Upper lobe of right lung (tissue), 1 donor: ENCODE measurements at regions not wholly inside any gene's neighbourhood (a gene's known extent, or its start where the extent isn't known, plus 50 kb on each side); places are given as distances from the start of the nearest gene placed in this dataset.
A peak's percentile ranks its signal among the peaks of the same experiment; 100 is the strongest.

Experiments used
- ATAC-seq: fragments of 200-7000 bp; cut with Tn5 transposase; one replicate; pipeline ENCODE4 v1.9.1; 2020; ENCODE audit warnings: mild to moderate bottlenecking, moderate library complexity
- DNase-seq: peaks from one replicate; pipeline ENCODE4 v3.0.0-alpha.2; 2020
- H3K27ac ChIP-seq: fragments of 200-600 bp; one replicate; pipeline ENCODE4 v1.8.0; 2022
- H3K27me3 ChIP-seq: fragments of 200-600 bp; one replicate; pipeline ENCODE4 v1.8.0; 2022; ENCODE audit warnings: mild to moderate bottlenecking
- H3K36me3 ChIP-seq: fragments of 200-600 bp; one replicate; pipeline ENCODE4 v1.8.0; 2022
- H3K4me1 ChIP-seq: fragments of 200-600 bp; one replicate; pipeline ENCODE4 v1.8.0; 2022
- H3K4me3 ChIP-seq: fragments of 200-600 bp; one replicate; pipeline ENCODE4 v1.8.0; 2022; ENCODE audit warnings: mild to moderate bottlenecking
- H3K9me3 ChIP-seq: fragments of 200-600 bp; one replicate; pipeline ENCODE4 v1.8.0; 2022
- CTCF ChIP-seq: fragments of 200-600 bp; IDR thresholded peaks from one replicate; pipeline ENCODE4 v1.8.0; 2022; ENCODE audit warnings: antibody characterized with exemption
- intact Hi-C: fragments of 100-400 bp; cut with DNase I; formaldehyde crosslinking; loops from one replicate; pipeline ENCODE4 v1.11.0; 2022
- donor health status: DM: no; HTN: yes; CAD: no; lungs with severe emphysema.

- no peak for TF ChIP-seq CTCF
- Histone ChIP-seq H3K4me1 (no peaks in the 10 kb centered on the region), H3K36me3 (no peaks in the 10 kb centered on the region), H3K4me3 (no peak overlapping the region), H3K27ac (no peak overlapping the region), H3K9me3 (no peaks in the 10 kb centered on the region), H3K27me3 (no peaks in the 10 kb centered on the region)
- intact Hi-C loops = no loop called here
- no peak for ATAC-seq
- DNase-seq = no peak
These were observed 99.2 kb upstream of the GNAQ start for GRCh38 chr9:78130853-78131252.

GRCh38 chr9:78130004-78130403 lies 98.4 kb upstream of the GNAQ start:
- ATAC-seq = peak; percentile 85
- no peaks in the 10 kb centered on the region for H3K9me3 ChIP-seq
- intact Hi-C loops = no loop called here
- H3K4me3 ChIP-seq = no peak overlapping the region
- TF ChIP-seq CTCF = no peak
- no peaks in the 10 kb centered on the region for H3K4me1 ChIP-seq
- H3K27ac ChIP-seq = no peak overlapping the region
- H3K36me3 ChIP-seq = no peaks in the 10 kb centered on the region
- H3K27me3 ChIP-seq = no peaks in the 10 kb centered on the region
- no peak for DNase-seq

GRCh38 chr9:78127279-78128225 lies 95.9 kb upstream of the GNAQ start:
- H3K27me3 ChIP-seq = no peaks in the 10 kb centered on the region
- intact Hi-C loops = no loop called here
- no peak for DNase-seq
- no peak overlapping the region for H3K27ac ChIP-seq
- H3K36me3 ChIP-seq = no peaks in the 10 kb centered on the region
- no peak overlapping the region for H3K4me3 ChIP-seq
- H3K4me1 ChIP-seq = no peaks in the 10 kb centered on the region
- no peak for ATAC-seq
- no peaks in the 10 kb centered on the region for H3K9me3 ChIP-seq
- no peak for TF ChIP-seq CTCF

GRCh38 chr9:78123808-78124207 lies 92.2 kb upstream of the GNAQ start:
- H3K27me3 ChIP-seq = no peaks in the 10 kb centered on the region
- H3K9me3 ChIP-seq = no peaks in the 10 kb centered on the region
- no peak for TF ChIP-seq CTCF
- intact Hi-C loops = no loop called here
- H3K36me3 ChIP-seq = no peaks in the 10 kb centered on the region
- peaks cover 7% of the 10 kb centered on the region for H3K4me1 ChIP-seq
- H3K27ac ChIP-seq = no peak overlapping the region
- DNase-seq (no peak), ATAC-seq (no peak)
- H3K4me3 ChIP-seq = no peak overlapping the region

- H3K4me3 ChIP-seq = no peak overlapping the region
- intact Hi-C loops = no loop called here
- no peak for DNase-seq
- ATAC-seq = no peak
- H3K4me1 ChIP-seq = peaks cover 7% of the 10 kb centered on the region
- H3K36me3 ChIP-seq = no peaks in the 10 kb centered on the region
- TF ChIP-seq CTCF = no peak
- no peak overlapping the region for H3K27ac ChIP-seq
- no peaks in the 10 kb centered on the region for H3K27me3 ChIP-seq
- H3K9me3 ChIP-seq = no peaks in the 10 kb centered on the region
These were observed 91.0 kb upstream of the GNAQ start for GRCh38 chr9:78122631-78123030.
